ENCODE measurements at regions not wholly inside any gene's neighbourhood (a gene's known extent, or its start where the extent isn't known, plus 50 kb on each side); places are given as distances from the start of the nearest gene placed in this dataset.
"Not testable (repeated sequence)": the region's sequence is repeated elsewhere in the genome, so short reads cannot be mapped to it uniquely, and the experiment has no call there.

GRCh38 chr10:80952436-80952835 is 414.7 kb downstream of the SH2D4B start:
- no peak for DNase-seq

- DNase-seq, result no peak
Observed at GRCh38 chr10:80957161-80957560, 419.5 kb downstream of the SH2D4B start.

- no peak for DNase-seq
Observed at GRCh38 chr10:80964179-80964578, 426.5 kb downstream of the SH2D4B start.

GRCh38 chr10:80964955-80965614 is 427.4 kb downstream of the SH2D4B start:
- DNase-seq, result no peak

- no peak for DNase-seq
Observed at GRCh38 chr10:80966326-80966986, 428.8 kb downstream of the SH2D4B start.

GRCh38 chr10:80967357-80967756 is 429.7 kb downstream of the SH2D4B start:
- DNase-seq, result not testable (repeated sequence)

GRCh38 chr10:80968903-80969302 is 431.2 kb downstream of the SH2D4B start:
- DNase-seq, result no peak

GRCh38 chr10:80971461-80971860 is 433.8 kb downstream of the SH2D4B start:
- DNase-seq, result no peak

- DNase-seq, result no peak
Observed at GRCh38 chr10:80976658-80977057, 439.0 kb downstream of the SH2D4B start.

- no peak for DNase-seq
Observed at GRCh38 chr10:80985102-80985501, 447.4 kb downstream of the SH2D4B start.

GRCh38 chr10:80986596-80986995 is 448.9 kb downstream of the SH2D4B start:
- no peak for DNase-seq

- DNase-seq, result no peak
Observed at GRCh38 chr10:80988755-80989154, 451.1 kb downstream of the SH2D4B start.

- no peak for DNase-seq
Observed at GRCh38 chr10:80996615-80997193, 459.0 kb downstream of the SH2D4B start.

GRCh38 chr10:81000781-81001180 is 463.1 kb downstream of the SH2D4B start:
- no peak for DNase-seq

GRCh38 chr10:81002382-81002781 is 464.7 kb downstream of the SH2D4B start:
- no peak for DNase-seq

- no peak for DNase-seq
Observed at GRCh38 chr10:81007872-81008271, 470.2 kb downstream of the SH2D4B start.

GRCh38 chr10:81008726-81009125 is 471.0 kb downstream of the SH2D4B start:
- DNase-seq, result no peak

GRCh38 chr10:81009296-81009695 is 471.6 kb downstream of the SH2D4B start:
- DNase-seq, result no peak

GRCh38 chr10:81013771-81014170 is 476.1 kb downstream of the SH2D4B start:
- DNase-seq, result no peak

GRCh38 chr10:81019029-81019890 is 481.6 kb downstream of the SH2D4B start:
- no peak for DNase-seq

- no peak for DNase-seq
Observed at GRCh38 chr10:81021428-81022129, 483.9 kb downstream of the SH2D4B start.

GRCh38 chr10:81026591-81026990 is 488.9 kb downstream of the SH2D4B start:
- DNase-seq, result no peak

- DNase-seq, result no peak
Observed at GRCh38 chr10:81027223-81027622, 489.5 kb downstream of the SH2D4B start.
